ENCODE measurements at regions not wholly inside any gene's neighbourhood (a gene's known extent, or its start where the extent isn't known, plus 50 kb on each side); places are given as distances from the start of the nearest gene placed in this dataset.

- Histone ChIP-seq H3K36me3 (no peaks in the 10 kb centered on the region), H3K27ac (no peak overlapping the region), H3K9me3 (no peaks in the 10 kb centered on the region), H3K27me3 (no peaks in the 10 kb centered on the region), H3K4me1 (peaks cover 0 to 15% (median 4%) of the 10 kb centered on the region in 3 donors), H3K4me3 (no peak overlapping the region)
- intact Hi-C loops (cut with DNase I) = no loop called here
- TF ChIP-seq, protein P1, sequence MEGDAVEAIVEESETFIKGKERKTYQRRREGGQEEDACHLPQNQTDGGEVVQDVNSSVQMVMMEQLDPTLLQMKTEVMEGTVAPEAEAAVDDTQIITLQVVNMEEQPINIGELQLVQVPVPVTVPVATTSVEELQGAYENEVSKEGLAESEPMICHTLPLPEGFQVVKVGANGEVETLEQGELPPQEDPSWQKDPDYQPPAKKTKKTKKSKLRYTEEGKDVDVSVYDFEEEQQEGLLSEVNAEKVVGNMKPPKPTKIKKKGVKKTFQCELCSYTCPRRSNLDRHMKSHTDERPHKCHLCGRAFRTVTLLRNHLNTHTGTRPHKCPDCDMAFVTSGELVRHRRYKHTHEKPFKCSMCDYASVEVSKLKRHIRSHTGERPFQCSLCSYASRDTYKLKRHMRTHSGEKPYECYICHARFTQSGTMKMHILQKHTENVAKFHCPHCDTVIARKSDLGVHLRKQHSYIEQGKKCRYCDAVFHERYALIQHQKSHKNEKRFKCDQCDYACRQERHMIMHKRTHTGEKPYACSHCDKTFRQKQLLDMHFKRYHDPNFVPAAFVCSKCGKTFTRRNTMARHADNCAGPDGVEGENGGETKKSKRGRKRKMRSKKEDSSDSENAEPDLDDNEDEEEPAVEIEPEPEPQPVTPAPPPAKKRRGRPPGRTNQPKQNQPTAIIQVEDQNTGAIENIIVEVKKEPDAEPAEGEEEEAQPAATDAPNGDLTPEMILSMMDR (IDR thresholded peaks at IDR 0.05) = no peak
- TF ChIP-seq POLR2A (IDR thresholded peaks at IDR 0.05) = no peak
- DNase-seq = no peak
- 69 to 81% methylated on average over 2 of the region's 2 CpGs for WGBS, 2 donors
These were observed 53.9 kb upstream of the GNG12 start for GRCh38 chr1:67887146-67887545.

DNA sequence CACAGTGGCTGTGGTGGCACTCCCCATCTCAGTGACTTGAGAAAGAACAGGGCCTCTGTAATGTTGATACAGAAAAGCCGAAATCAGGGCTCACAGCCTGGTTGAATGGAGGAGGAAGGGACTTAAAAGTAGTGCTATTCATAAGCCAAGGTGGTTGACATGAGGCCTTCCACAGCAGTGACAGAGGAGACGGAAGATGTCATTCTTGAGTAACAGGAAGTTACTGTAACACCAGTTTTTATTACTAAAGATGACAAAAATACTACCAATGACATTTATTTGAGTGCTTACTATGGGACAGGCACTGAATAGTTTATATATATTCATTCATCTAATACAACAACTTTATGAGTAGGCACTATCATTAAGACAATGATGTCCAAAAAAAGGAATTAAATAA, 52.8 kb upstream of the GNG12 start:
- no peaks in the 10 kb centered on the region for H3K36me3 ChIP-seq
- H3K27me3 ChIP-seq = no peaks in the 10 kb centered on the region
- no peaks in the 10 kb centered on the region for H3K9me3 ChIP-seq
- no peak overlapping the region for H3K4me3 ChIP-seq
- WGBS, 2 donors = 69 to 92% methylated on average over 2 of the region's 2 CpGs
- TF ChIP-seq POLR2A (IDR thresholded peaks at IDR 0.05) = no peak
- TF ChIP-seq, protein P1 (IDR thresholded peaks at IDR 0.05) = no peak
- peaks cover 0 to 14% (median 4%) of the 10 kb centered on the region in 3 donors for H3K4me1 ChIP-seq
- intact Hi-C loops (cut with DNase I) = no loop called here
- no peak for DNase-seq
- no peak overlapping the region for H3K27ac ChIP-seq

- no peak for TF ChIP-seq POLR2A (IDR thresholded peaks at IDR 0.05)
- TF ChIP-seq, protein P1 (IDR thresholded peaks at IDR 0.05) = no peak
- Histone ChIP-seq H3K4me1 (no peaks in the 10 kb centered on the region), H3K36me3 (no peaks in the 10 kb centered on the region), H3K27me3 (no peaks in the 10 kb centered on the region), H3K27ac (no peak overlapping the region), H3K9me3 (no peaks in the 10 kb centered on the region), H3K4me3 (no peak overlapping the region)
- intact Hi-C loops (cut with DNase I) = no loop called here
- 40 to 50% methylated on average over 2 of the region's 2 CpGs for WGBS, 2 donors
- DNase-seq = no peak
These were observed 49.8 kb upstream of the GNG12 start for GRCh38 chr1:67883069-67883468.

Data from esophagus squamous epithelium (tissue), 5 donors.